Vagina (tissue), 2 donors: ENCODE measurements at regions not wholly inside any gene's neighbourhood (a gene's known extent, or its start where the extent isn't known, plus 50 kb on each side); places are given as distances from the start of the nearest gene placed in this dataset.

Experiments used
- POLR2A ChIP-seq, 2 donors: fragments of 450-650 bp; IDR thresholded peaks; one replicate each; pipeline ENCODE4 v1.6.1; 2017; ENCODE audit warnings: antibody characterized with exemption in 2 of 2, mild to moderate bottlenecking in 2 of 2, moderate library complexity in 2 of 2
- TF ChIP-seq, protein P1 (sequence below), 3 experiments: fragments of 450-650 bp in 2 of 3; fragments of 200-600 bp in 1 of 3; sonication (generic) in 1 of 3; IDR thresholded peaks; one replicate each; pipeline ENCODE4 v1.5.1; 2017 to 2019; ENCODE audit warnings: antibody characterized with exemption in 3 of 3, mild to moderate bottlenecking in 2 of 3, moderate library complexity in 2 of 3

- TF ChIP-seq POLR2A (IDR thresholded peaks at IDR 0.05) = no peak
- TF ChIP-seq, protein P1, sequence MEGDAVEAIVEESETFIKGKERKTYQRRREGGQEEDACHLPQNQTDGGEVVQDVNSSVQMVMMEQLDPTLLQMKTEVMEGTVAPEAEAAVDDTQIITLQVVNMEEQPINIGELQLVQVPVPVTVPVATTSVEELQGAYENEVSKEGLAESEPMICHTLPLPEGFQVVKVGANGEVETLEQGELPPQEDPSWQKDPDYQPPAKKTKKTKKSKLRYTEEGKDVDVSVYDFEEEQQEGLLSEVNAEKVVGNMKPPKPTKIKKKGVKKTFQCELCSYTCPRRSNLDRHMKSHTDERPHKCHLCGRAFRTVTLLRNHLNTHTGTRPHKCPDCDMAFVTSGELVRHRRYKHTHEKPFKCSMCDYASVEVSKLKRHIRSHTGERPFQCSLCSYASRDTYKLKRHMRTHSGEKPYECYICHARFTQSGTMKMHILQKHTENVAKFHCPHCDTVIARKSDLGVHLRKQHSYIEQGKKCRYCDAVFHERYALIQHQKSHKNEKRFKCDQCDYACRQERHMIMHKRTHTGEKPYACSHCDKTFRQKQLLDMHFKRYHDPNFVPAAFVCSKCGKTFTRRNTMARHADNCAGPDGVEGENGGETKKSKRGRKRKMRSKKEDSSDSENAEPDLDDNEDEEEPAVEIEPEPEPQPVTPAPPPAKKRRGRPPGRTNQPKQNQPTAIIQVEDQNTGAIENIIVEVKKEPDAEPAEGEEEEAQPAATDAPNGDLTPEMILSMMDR (IDR thresholded peaks at IDR 0.05) = no peak
Observed at GRCh38 chr21:17461014-17461413, 51.8 kb upstream of the CXADR start.
